IPS-18c (cell line): ENCODE measurements at regions not wholly inside any gene's neighbourhood (a gene's known extent, or its start where the extent isn't known, plus 50 kb on each side); places are given as distances from the start of the nearest gene placed in this dataset.

ENCODE experiments used
- H3K4me3 ChIP-seq: 2 replicates; pipeline ENCODE4 v1.7.0; 2013; ENCODE audit warnings: low read depth, mild to moderate bottlenecking, low read length, moderate library complexity; ENCODE audit not compliant: insufficient read depth
- H3K9me3 ChIP-seq: one replicate; pipeline ENCODE4 v1.6.1; 2013; ENCODE audit warnings: mild to moderate bottlenecking, low read length, moderate library complexity; ENCODE audit not compliant: control insufficient read depth, insufficient read depth

DNA sequence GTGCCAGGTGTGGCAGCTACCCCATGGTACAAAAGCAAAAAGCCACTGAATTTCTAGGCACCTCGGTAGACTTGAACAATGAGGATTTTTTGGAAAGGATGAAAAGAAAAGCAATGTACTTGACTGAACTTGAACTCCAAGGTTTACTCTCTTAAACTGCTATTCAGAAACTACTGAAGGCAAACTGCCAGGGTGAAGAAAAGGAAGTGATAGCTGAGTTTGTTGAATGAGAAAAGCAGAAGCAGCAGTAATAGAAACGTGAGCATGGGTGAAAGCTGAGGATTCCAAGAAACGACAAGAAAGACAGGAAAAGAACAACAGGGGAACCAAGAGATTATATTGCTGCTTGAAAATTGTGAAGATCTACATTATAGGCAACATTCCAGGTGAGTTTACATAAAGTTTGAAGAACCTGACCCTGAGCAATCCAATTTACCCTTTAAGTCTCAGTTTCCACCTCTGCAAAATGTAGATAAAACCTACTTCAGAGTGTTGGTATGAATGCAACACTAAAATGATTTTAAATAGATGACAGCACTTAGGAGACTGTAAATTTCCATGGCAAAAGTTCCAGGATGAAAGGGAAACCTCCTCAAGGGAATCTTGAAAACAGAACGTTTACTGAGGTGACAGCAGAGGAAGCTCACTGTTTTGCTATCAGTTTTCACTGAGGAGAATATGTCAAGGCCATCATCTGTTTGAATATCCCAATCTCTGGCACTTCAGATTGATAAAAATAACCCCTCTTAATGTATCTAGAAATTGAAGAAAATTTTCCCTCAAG, 245.8 kb downstream of the SPATA31D1 start:
- H3K9me3 ChIP-seq = no peaks in the 10 kb centered on the region
- no peak overlapping the region for H3K4me3 ChIP-seq

DNA sequence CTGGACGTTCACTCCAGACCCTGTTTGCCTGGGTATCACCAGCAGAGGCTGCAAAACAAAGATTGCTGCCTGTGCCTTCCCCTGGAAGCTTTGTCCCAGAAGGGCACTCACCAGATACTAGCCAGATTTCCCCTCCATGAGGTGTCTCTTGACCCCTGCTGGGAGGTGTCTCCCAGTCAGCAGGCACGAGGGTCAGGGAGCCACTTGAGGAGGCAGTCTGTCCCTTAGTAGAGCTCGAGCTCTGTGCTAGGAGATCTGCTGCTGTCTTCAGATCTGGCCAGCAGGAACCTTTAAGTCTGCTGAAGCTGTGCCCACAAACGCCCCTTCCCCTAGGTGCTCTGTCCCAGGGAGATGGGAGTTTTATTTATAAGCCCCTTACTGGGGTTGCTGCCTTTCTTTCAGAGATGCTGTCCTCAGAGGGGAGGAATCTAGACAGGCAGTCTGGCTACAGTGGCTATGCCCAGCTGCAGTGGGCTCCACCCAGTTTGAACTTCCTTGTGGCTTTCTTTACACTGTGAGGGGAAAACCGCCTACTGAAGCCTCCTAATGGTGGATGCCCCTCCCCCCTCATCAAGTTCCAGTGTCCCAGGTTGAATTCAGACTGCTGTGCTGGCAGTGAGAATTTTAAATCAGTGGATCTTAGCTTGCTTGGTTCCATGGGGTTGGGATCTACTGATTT, 253.9 kb downstream of the SPATA31D1 start:
- H3K9me3 ChIP-seq = no peaks in the 10 kb centered on the region
- no peak overlapping the region for H3K4me3 ChIP-seq

DNA sequence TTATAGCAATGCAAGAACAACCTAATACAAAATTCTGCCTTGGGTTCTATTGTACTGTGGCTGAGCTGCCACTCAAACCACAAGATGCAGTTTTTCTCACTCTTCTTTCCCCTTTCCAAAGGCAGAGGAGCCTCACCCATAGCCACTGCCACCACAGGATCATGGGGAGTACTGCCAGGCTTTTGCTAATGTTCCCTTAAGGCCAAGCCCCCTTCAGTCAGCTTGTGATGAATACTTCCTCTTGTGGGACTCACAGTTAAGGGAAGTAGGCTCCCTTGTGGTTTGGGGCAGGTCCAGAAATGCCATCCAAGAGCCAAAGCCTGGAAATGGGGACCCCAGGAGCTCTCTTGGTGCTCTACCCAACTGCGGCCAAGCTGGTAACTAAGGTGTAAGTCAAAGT, 258.7 kb downstream of the SPATA31D1 start:
- H3K4me3 ChIP-seq = no peak overlapping the region
- H3K9me3 ChIP-seq = no peaks in the 10 kb centered on the region

DNA sequence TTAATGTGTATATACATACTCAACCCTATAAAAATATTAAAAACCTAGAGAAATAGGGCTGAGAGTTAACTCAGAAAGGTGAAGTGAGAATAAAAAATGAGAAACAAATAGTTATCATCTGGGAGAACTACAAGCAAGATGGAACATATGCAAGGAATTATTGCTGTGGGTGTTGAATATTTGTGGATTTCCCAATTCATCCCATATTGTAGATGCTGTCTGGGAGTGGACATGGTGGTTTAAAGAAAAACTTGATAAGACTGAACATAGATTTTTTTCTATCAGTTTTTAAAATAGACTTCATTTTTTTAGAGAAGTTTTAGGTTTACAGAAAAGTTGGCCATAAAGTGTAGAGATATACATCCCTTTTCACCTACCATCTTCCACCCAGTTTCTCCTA, 263.5 kb downstream of the SPATA31D1 start:
- no peak overlapping the region for H3K4me3 ChIP-seq

DNA sequence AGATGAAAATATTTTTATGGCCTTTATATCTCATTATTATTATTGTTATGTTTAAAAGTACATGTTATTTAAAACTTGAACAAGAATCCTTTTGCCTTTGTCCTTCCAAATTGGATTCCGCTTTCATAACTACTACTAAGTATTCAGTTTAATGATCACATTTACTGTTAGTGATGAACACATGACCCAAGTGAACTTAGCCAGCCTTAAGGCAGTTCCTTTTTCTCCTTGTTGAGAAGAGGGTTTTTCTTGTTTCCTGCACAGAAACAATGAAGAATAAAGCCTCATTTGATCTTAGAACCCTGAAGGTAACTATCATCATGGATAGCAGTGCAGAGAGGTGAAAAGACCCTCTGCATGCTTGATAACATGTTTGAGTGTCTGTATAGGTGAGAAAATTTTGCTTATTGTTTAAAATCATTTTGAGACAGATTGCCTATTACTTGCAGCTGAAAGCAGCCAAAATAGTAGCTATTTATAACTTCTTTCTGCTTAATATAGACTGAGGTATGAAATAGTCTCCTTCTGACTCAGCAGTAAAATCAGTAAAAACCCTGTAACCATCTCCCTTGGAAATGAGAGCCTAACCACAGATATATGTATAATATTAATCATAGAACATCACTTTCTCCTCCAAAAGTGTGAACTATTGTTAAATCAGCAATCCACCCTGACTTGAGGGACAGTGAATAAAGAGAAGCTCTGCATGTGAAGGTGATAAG, 266.2 kb downstream of the SPATA31D1 start:
- no peaks in the 10 kb centered on the region for H3K9me3 ChIP-seq
- no peak overlapping the region for H3K4me3 ChIP-seq

More for the DNA sequence above, 263.5 kb downstream of the SPATA31D1 start:
- H3K9me3 ChIP-seq = no peaks in the 10 kb centered on the region

DNA sequence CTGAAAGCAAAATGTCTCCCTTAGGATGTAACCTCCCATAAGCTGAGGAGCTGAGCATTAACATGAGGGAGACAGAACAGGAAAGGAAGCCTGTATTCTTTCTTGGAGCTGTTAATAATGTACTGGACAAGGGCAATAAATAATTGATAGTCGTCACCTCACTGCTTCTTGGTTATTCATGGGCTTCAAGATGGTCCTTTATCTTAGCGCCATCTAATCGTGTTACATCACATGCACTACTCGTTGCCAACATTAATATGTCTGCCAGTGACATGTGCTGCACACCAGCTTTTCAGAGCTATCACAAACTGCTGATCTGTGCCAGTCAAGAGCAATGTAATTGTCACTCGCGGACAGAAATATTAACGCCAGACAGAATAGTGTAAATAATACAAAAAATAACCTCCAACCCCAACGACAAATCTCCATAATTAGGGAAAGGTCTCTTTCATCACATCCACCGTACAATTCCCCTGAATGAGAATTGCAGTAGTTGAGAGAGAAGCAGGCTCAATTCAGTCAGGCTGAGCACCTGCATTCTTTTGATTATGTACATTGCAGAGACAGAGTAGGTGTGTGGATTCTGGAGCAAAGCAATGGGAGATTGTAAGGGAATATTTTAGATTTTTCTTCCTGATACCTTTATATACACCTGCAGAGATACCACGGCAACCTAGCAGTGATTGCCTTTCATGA, 267.1 kb downstream of the SPATA31D1 start:
- no peaks in the 10 kb centered on the region for H3K9me3 ChIP-seq
- H3K4me3 ChIP-seq = no peak overlapping the region

DNA sequence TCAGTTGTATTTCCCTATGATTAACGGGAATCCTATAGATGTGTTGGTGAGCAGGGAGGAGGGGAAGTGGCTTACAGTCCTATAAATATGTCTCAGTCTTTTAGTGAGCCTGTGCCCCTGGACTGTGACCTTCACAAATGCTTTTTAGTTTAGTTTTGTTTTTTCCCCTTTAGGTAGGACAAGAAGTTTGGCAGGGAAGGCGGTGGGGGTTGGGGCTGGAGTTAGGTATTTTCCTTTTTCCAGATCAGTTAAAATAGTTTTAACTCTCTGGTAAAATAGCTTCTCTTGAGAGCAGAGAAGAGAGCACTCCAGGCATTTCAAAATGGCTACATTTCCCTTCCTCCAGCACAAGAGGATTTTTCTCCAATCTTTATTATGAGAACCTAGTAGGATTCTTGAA, 272.1 kb downstream of the SPATA31D1 start:
- no peaks in the 10 kb centered on the region for H3K9me3 ChIP-seq
- no peak overlapping the region for H3K4me3 ChIP-seq

DNA sequence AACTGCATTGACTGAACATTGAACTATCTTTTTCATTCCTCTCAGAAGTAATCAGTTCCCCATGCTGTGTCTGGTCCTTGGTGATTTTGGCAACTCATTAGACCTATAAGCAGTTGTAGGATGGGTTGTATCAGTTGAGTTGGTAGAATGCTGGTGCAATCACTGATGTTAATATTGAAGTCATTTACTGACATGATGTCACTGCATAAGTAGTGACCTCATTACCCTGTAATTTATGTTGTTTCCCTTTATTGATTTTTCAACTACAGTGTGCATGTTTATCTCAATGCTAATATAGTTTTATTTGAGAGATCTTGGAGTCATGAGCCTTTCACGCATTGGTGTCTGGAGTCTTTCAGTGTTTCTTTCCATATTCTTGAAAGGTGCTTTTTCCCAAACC, 275.0 kb downstream of the SPATA31D1 start:
- H3K4me3 ChIP-seq = no peak overlapping the region
- no peaks in the 10 kb centered on the region for H3K9me3 ChIP-seq

DNA sequence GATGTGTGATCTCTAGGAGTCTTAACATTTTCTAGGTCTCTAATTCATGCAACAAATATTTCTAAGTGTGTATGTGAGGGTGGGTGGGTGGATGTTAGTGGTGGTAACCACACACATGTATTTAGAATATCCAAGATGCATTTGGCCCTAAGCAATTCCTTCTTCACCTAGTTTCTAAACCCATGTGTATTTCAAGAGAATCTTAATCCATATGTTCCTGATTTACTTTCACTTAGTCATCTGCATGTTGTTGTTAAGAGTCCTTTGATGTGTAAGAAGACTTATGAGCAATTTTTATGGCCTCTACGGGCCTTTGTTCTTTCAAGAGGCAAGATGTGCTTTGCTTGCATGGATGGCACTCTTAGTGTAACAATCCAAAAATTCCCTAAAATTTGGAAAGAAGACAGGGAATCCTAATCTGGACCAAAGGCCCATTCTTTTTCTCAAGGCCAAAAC, 282.6 kb downstream of the SPATA31D1 start:
- Histone ChIP-seq H3K4me3 (no peak overlapping the region), H3K9me3 (no peaks in the 10 kb centered on the region)

DNA sequence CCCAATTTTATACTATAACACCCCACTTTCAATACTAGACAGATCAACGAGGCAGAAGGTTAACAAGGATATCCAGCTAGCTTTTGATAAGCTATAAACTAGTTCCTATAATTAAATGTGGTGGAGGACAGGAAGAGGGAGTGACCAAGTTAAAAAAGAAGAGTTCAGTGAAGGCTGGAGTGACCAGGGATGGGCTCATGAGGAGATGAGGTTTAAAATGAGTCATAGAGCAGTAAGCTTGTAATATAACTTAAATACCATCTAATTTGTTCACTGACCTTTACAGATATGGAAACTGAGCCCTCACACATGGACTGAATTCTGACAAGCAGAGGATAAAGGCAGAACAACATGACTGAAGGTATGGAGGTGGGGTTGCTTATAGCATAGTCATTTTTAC, 284.5 kb downstream of the SPATA31D1 start:
- Histone ChIP-seq H3K9me3 (no peaks in the 10 kb centered on the region), H3K4me3 (no peak overlapping the region)

DNA sequence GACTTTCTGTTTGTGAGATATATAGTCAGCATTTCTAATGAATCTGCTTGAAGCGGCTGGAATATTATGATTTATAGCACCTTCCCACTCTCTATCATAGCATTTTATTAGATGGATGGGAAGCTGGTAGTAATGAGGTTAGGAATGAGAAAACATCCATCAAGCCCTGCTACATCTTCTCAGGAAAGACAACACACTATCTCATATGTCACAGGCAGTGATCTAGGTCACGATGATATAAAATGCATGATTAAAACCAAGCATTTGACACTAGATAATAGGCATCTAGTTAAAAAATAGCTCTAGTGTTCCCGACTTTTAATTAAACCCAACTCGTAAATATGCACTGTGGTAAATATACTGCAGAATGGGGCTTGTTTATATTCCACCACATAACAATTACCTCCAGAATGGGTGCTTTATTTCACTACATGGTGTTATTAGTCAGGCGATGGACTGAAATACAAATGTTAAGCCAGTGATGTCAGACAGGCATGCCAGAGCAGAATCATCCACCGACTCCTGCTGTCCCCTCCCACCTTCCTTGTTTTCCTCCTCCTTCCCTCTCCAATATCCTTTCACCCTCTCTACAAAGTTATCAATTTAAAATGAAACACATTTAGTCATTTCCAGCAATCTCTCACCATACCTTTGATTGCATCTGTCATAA, 286.8 kb downstream of the SPATA31D1 start:
- no peaks in the 10 kb centered on the region for H3K9me3 ChIP-seq
- no peak overlapping the region for H3K4me3 ChIP-seq

DNA sequence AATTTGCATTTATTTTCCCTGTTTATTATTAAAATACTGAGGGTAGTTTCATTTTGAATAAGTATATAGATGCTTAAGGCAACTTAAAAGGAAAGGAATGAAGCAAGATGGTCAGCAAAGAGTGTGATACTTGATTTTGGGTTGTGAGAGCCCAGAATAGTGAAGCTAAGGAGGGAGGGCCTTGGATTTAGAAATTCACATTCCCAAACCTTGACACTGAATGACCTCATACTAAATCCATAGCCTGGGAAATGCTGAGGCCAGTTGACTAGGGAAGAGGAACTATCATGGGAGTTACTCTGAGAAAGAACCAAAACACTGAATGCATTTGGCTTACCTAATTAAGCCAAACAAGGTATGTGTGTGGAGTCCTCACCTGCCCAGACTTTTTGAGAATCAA, 292.5 kb downstream of the SPATA31D1 start:
- no peak overlapping the region for H3K4me3 ChIP-seq
- no peaks in the 10 kb centered on the region for H3K9me3 ChIP-seq

DNA sequence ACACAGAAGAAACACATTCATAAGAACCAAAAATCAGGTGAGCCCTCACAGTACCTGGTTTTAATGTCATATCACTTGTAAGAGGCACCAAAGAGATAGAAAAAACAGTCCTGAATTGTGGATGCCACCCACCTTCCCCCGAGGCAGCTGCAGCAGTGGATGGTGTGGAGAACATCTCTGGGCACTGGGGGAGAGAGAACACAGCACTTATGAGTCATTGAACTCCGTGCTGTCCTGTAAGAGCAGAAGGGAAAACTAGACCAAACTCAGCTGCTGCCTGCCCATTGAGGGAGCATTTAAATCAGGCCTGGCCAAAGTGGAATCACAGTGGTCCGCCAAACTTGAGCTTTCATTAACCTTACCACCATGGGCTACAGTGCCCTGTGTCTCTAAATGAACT, 296.2 kb downstream of the SPATA31D1 start:
- H3K4me3 ChIP-seq = no peak overlapping the region
- H3K9me3 ChIP-seq = no peaks in the 10 kb centered on the region

DNA sequence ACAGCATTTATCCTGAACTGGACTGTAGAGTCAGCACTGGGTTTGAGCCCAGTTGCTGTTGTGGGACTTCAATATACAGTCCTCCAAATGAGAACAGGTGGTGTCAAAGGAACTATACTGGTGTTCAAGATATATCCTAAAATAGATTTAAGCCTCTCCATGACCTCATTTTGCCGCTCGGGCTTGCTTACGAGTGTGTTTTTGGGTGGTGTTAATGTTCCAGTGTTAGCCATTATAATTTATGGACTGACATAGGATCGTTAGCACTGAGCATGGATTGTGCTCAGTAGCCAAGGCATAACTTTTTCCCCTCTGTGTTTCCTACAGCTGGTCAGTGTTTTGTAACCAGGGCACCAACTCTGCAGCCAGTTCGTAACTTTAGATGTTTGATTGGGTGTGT, 306.6 kb downstream of the SPATA31D1 start:
- no peak overlapping the region for H3K4me3 ChIP-seq
- no peaks in the 10 kb centered on the region for H3K9me3 ChIP-seq

DNA sequence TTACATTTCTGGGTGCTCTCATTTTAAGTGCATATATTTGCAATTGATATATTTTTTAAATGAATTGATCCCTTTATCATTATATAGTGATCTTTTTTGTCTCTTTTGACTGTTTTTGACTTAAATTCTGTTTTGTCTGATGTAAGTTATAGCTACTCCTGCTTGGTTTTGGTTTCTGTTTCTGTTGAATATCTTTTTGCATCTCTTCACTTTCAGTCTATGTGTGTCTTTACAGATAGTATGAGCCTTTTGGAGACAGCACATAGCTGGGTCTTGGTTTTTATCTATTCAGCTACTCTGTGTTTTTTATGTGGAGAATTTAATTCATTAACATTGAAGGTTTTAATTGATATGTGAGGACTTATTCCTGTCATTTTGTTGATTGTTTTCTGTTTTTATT, 311.3 kb downstream of the SPATA31D1 start:
- no peaks in the 10 kb centered on the region for H3K9me3 ChIP-seq
- H3K4me3 ChIP-seq = no peak overlapping the region

DNA sequence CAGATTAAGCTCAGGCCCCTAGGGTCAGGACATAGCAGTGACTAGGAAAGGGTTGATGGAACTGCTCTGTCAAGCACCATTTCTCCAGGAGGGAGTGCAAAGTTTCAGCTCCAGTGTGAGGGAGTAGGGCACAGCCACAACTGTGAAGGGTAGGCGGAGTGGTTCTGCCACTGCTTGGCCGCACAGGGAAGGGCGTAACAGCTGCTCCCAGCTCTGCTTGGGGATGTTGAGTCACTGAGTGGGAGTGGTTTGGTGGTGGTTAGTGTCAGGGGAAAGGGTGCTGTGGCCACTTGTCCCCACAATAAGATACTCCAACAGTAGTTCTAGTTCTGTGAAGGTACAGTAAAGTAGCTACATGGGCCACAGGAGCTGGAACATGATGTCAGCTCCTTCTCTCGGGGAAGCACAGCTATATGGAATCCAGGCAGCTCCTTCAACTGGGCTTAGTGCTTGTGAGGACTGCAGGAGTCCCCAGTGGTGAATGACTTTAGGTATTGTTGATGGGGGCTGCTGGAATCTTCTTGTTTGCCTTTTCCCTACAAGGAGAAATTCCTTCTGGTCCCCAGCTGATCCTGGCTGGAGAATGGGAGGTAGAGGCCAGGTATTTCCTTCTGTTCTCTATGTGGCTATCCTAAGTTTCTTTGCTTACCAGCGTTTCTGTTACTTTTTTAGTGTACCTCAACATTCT, 314.5 kb downstream of the SPATA31D1 start:
- Histone ChIP-seq H3K4me3 (no peak overlapping the region), H3K9me3 (no peaks in the 10 kb centered on the region)
